RWPE2 (cell line): ENCODE measurements at regions not wholly inside any gene's neighbourhood (a gene's known extent, or its start where the extent isn't known, plus 50 kb on each side); places are given as distances from the start of the nearest gene placed in this dataset.

ENCODE experiments used
- ATAC-seq: fragments of 200-7000 bp; cut with Tn5 transposase; 3 replicates; pipeline ENCODE4 v1.9.1; 2021; ENCODE audit warnings: low read depth
- DNase-seq: peaks from one replicate; pipeline ENCODE4 v3.0.0-alpha.2; 2020; ENCODE audit warnings: low spot score
- H3K27ac ChIP-seq: fragments of 450-650 bp; 2 replicates; pipeline ENCODE4 v1.5.1; 2017; ENCODE audit warnings: mild to moderate bottlenecking; ENCODE audit not compliant: poor library complexity, severe bottlenecking
- H3K27me3 ChIP-seq: fragments of 250-450 bp; sonication (Bioruptor Pico); 2 replicates; pipeline ENCODE4 v1.5.1; 2021; ENCODE audit warnings: mild to moderate bottlenecking, moderate library complexity; ENCODE audit not compliant: insufficient read depth, poor library complexity, severe bottlenecking
- H3K36me3 ChIP-seq: fragments of 250-450 bp; sonication (Bioruptor Pico); 2 replicates; pipeline ENCODE4 v1.5.1; 2020; ENCODE audit warnings: low read depth, mild to moderate bottlenecking, moderate library complexity
- H3K4me1 ChIP-seq: fragments of 250-450 bp; sonication (Bioruptor Pico); 2 replicates; pipeline ENCODE4 v1.5.1; 2021; ENCODE audit warnings: mild to moderate bottlenecking, moderate library complexity; ENCODE audit not compliant: insufficient read depth, poor library complexity, severe bottlenecking
- H3K4me3 ChIP-seq: fragments of 250-450 bp; sonication (Bioruptor Pico); 2 replicates; pipeline ENCODE4 v1.5.1; 2021; ENCODE audit warnings: mild to moderate bottlenecking, moderate library complexity; ENCODE audit not compliant: severe bottlenecking
- H3K9me3 ChIP-seq: fragments of 250-450 bp; sonication (Bioruptor Pico); 2 replicates; pipeline ENCODE4 v1.5.1; 2021; ENCODE audit warnings: mild to moderate bottlenecking, moderate library complexity; ENCODE audit not compliant: severe bottlenecking
- TF ChIP-seq, protein P1 (sequence below): fragments of 450-650 bp; IDR thresholded peaks from one replicate; pipeline ENCODE4 v1.5.1; 2017; ENCODE audit warnings: mild to moderate bottlenecking, moderate library complexity; ENCODE audit not compliant: poor library complexity, severe bottlenecking

DNA sequence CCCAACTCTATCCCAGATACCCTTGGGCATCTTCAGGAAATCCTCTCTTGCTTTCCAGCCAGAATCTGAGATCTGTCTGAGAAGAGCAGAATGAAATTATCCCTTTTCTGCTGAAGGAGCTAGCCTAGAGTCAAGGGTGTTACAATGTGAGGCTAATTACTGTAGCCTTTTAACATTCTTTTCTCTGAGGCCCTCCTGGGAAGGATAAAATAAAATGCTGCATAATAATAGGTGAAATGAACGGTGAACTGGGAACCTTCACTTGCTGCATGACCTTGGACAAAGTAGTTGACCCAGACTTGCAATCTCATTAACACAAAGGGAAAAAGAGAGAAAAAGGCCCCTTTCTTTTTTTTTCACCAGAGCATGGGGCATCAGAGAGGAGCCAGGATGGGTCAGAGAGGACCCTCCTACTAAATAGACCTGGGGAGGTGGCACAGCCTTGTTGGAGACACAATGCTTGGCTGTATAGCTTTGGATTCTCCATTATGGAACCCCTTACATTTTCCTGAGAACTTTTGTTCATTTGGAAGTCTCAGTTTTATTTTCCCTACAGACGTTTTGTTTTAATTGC, 137.0 kb upstream of the LIPC start:
- Histone ChIP-seq H3K4me1 (no peaks in the 10 kb centered on the region), H3K9me3 (peaks cover 4% of the 10 kb centered on the region), H3K27ac (no peak overlapping the region), H3K36me3 (no peaks in the 10 kb centered on the region), H3K4me3 (no peak overlapping the region), H3K27me3 (no peaks in the 10 kb centered on the region)
- TF ChIP-seq, protein P1, sequence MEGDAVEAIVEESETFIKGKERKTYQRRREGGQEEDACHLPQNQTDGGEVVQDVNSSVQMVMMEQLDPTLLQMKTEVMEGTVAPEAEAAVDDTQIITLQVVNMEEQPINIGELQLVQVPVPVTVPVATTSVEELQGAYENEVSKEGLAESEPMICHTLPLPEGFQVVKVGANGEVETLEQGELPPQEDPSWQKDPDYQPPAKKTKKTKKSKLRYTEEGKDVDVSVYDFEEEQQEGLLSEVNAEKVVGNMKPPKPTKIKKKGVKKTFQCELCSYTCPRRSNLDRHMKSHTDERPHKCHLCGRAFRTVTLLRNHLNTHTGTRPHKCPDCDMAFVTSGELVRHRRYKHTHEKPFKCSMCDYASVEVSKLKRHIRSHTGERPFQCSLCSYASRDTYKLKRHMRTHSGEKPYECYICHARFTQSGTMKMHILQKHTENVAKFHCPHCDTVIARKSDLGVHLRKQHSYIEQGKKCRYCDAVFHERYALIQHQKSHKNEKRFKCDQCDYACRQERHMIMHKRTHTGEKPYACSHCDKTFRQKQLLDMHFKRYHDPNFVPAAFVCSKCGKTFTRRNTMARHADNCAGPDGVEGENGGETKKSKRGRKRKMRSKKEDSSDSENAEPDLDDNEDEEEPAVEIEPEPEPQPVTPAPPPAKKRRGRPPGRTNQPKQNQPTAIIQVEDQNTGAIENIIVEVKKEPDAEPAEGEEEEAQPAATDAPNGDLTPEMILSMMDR, result no peak
- DNase-seq (no peak), ATAC-seq (no peak)

DNA sequence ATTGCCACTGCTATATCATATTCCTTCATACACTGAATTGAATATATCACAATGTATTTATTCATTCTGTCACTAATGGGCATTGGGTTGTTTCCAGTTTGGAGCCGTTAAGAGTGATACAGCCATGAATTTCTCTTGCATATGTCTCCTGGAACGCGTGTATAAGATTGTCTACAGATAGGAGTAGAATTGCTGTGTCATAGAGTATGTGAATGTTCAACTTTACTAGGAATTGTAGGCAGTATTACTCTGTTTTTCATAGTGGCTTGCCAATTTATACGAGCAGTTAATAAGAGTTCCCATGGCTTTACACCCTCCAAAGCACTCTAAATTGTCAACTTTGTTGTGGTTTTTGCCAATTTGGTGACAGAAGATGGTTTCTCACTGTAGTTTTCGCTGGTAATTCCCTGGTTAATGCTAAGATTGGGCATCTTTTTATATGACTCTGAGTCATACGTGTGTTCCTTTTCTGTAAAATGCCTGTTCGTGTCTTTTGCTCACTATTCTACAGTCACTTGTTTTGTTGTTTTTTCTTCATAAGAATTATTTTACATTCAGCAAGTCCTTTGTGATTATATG, 136.1 kb upstream of the LIPC start:
- no peaks in the 10 kb centered on the region for H3K4me1 ChIP-seq
- no peak overlapping the region for H3K27ac ChIP-seq
- H3K9me3 ChIP-seq, result peaks cover 4% of the 10 kb centered on the region
- DNase-seq, result no peak
- no peak for ATAC-seq
- TF ChIP-seq, protein P1, result no peak
- no peaks in the 10 kb centered on the region for H3K36me3 ChIP-seq
- H3K27me3 ChIP-seq, result no peaks in the 10 kb centered on the region
- no peak overlapping the region for H3K4me3 ChIP-seq

DNA sequence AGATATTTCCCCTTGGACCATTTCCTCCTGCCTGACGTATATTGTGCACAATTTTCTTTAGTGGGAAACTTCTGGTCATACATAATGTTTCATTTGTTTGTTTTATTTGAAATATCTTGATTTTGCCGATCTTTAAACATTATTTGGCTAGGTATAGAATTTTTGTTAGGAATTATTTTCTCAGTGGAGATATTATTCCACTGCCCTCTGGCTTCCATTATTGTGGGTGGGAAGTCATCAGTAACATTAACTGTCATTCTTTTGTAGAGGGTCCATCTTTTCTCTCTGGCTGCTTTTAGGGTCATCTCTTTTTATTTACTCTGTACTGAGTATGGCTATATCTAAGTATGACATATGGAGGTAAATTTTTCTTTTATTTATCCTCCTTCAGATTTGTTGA, 135.5 kb upstream of the LIPC start:
- Histone ChIP-seq H3K4me3 (no peak overlapping the region), H3K27ac (no peak overlapping the region), H3K27me3 (no peaks in the 10 kb centered on the region), H3K4me1 (no peaks in the 10 kb centered on the region), H3K36me3 (no peaks in the 10 kb centered on the region), H3K9me3 (peaks cover 4% of the 10 kb centered on the region)
- TF ChIP-seq, protein P1, result no peak
- DNase-seq (no peak), ATAC-seq (no peak)

- no peak overlapping the region for H3K4me3 ChIP-seq
- H3K4me1 ChIP-seq, result no peaks in the 10 kb centered on the region
- no peaks in the 10 kb centered on the region for H3K36me3 ChIP-seq
- H3K27me3 ChIP-seq, result no peaks in the 10 kb centered on the region
- ATAC-seq, result no peak
- H3K9me3 ChIP-seq, result peaks cover 4% of the 10 kb centered on the region
- no peak overlapping the region for H3K27ac ChIP-seq
- TF ChIP-seq, protein P1, result no peak
- DNase-seq, result no peak
Measured at GRCh38 chr15:58297639-58298038, 134.2 kb upstream of the LIPC start.
